H1 (cell line): ENCODE measurements at regions not wholly inside any gene's neighbourhood (a gene's known extent, or its start where the extent isn't known, plus 50 kb on each side); places are given as distances from the start of the nearest gene placed in this dataset.

Experiments used
- CTCF ChIP-seq, 3 experiments: IDR thresholded peaks; 1 replicate in 2 of 3; 2 replicates in 1 of 3; pipeline versions ENCODE4 v1.5.1 to v1.6.1; 2011; ENCODE audit warnings: low read length in 3 of 3, mild to moderate bottlenecking in 3 of 3, inconsistent platforms in 2 of 3, low read depth in 1 of 3, moderate library complexity in 1 of 3; ENCODE audit not compliant: insufficient read depth in 1 of 3; ENCODE audit errors: control extremely low read depth in 1 of 3

DNA sequence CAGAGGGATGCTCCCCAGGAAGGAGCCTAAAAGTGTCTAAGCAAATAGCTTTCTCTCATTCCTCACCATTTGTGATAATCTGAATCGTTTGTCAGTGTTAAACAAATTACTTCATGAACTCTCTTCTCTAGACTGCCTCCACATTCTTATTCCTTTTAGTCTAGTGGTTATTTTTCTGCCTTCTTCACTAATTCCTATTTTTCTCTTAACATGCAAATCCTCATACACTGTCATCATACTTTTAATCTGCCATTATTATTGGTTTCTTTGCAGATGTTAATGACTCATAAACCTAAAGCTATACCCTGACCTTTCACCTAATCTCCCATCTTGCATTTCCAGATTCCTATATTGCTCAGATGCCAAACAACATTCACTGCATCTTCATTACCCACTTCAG is 428.9 kb downstream of the EFNA5 start (continued):
- TF ChIP-seq CTCF (IDR thresholded peaks at IDR 0.05; ENCODE audit: control extremely low read depth in 1 of 3, insufficient read depth in 1 of 3, low read depth in 1 of 3, low read length in 3 of 3): no peak
